IgD-negative memory B cell (primary cell): ENCODE measurements at regions not wholly inside any gene's neighbourhood (a gene's known extent, or its start where the extent isn't known, plus 50 kb on each side); places are given as distances from the start of the nearest gene placed in this dataset.
"Not testable (repeated sequence)": the region's sequence is repeated elsewhere in the genome, so short reads cannot be mapped to it uniquely, and the experiment has no call there.

ENCODE experiments used
- H3K27ac Mint-ChIP-seq, 3 donors: one replicate each; pipeline ENCODE4 v1.8.0; 2020 to 2022; ENCODE audit warnings: mild to moderate bottlenecking in 3 of 3, mixed read lengths in 3 of 3, moderate library complexity in 1 of 3
- H3K27me3 Mint-ChIP-seq: one replicate; pipeline ENCODE4 v1.8.0; 2021; ENCODE audit warnings: mixed read lengths
- H3K36me3 Mint-ChIP-seq: one replicate; pipeline ENCODE4 v1.8.0; 2020; ENCODE audit warnings: mild to moderate bottlenecking, mixed read lengths
- H3K4me1 Mint-ChIP-seq, 3 donors: one replicate each; pipeline ENCODE4 v1.8.0; 2020 to 2022; ENCODE audit warnings: mixed read lengths in 3 of 3, mild to moderate bottlenecking in 1 of 3
- H3K4me3 Mint-ChIP-seq, 4 donors: one replicate each; pipeline ENCODE4 v1.8.0; 2020 to 2022; ENCODE audit warnings: mild to moderate bottlenecking in 4 of 4, mixed read lengths in 4 of 4, moderate library complexity in 3 of 4
- H3K9me3 Mint-ChIP-seq, 3 donors: one replicate each; pipeline ENCODE4 v1.8.0; 2020 to 2021; ENCODE audit warnings: mixed read lengths in 3 of 3, mild to moderate bottlenecking in 1 of 3

DNA sequence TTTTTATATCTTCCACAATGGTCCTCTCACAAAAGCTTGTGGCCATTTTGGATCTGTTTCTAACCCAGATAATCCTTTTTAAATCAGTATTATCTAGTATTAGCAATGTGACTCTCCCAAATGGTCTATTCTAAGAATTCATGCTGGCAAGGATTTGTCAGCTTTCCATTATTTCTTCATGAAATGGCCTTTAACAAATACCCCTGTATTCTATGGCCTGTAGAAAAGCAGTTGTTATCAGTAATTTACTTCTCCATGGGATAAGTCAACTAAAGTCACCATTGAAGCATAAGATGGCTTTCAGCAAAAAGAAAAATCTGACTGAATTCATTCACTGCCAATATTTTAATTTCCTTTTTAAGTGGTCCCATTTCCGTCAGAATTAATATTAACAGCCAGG lies 346.4 kb upstream of the FAM174A start:
- Mint-ChIP-seq H3K27me3 (no peaks in the 10 kb centered on the region), H3K4me1 (no peaks in the 10 kb centered on the region), H3K36me3 (no peaks in the 10 kb centered on the region), H3K4me3 (no peak overlapping the region), H3K9me3 (peaks cover 2 to 7% (median 6%) of the 10 kb centered on the region in 3 donors), H3K27ac (no peak overlapping the region)

DNA sequence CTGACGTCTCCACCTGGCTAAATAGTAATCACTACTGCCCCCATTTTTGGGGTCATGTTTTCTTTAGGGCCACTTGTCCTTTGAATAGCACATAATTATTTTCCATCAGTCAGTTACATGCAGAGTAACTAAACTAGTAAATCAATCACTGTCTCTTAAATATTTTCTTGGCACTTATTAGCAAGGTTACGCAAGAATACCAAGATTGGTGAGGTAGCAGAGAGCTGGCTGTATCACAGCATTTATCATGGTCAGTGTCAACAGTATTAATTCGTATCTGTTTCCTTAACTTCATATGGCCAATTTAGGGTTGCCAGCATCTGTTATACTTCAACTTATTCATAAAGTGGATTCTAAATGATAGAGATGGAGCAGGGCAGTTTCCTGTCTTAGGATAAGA lies 346.8 kb upstream of the FAM174A start:
- no peaks in the 10 kb centered on the region for H3K4me1 Mint-ChIP-seq
- no peaks in the 10 kb centered on the region for H3K27me3 Mint-ChIP-seq
- no peak overlapping the region for H3K4me3 Mint-ChIP-seq
- peaks cover 2 to 6% (median 5%) of the 10 kb centered on the region in 3 donors for H3K9me3 Mint-ChIP-seq
- no peak overlapping the region for H3K27ac Mint-ChIP-seq
- no peaks in the 10 kb centered on the region for H3K36me3 Mint-ChIP-seq

DNA sequence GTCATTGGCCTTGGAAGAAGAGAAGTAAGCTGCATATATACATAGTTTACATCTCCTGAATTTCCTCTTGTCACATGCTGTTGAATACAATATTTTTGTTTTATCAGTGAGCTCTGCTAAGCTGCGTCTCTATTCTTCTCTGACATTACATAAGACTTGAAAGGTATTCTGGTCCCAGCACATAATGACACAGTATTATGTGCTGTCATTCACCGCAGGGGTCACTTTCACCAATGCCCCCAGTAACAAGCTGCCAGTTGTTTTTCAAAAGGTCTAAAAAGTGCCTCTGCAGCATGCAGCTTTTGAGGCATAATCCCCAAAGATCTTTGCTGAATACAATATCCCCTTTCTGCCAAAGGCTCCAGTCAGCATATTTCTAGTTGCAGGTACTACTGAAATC lies 349.0 kb upstream of the FAM174A start:
- Mint-ChIP-seq H3K27me3 (no peaks in the 10 kb centered on the region), H3K36me3 (no peaks in the 10 kb centered on the region), H3K27ac (no peak overlapping the region), H3K9me3 (peaks cover 0 to 3% (median 2%) of the 10 kb centered on the region in 3 donors), H3K4me1 (no peaks in the 10 kb centered on the region), H3K4me3 (no peak overlapping the region)

DNA sequence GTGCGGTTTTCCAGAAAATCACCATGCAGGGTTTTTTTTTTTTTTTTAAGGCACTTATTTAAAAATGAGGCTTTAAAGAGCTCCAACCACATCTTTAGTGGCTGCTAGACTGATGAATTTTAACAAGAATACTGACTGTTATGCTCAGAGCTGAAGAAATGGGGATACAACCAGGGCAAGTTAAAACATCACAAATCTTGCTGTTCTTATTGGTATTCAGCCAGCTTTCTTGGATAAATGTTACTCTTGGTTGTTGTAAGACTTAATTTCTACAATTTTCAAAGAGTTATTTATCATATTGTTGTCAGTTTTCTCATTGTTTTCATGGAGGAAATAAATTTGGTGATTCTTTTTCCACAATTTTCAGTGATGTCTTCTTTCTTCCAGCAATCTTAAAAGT lies 352.8 kb upstream of the FAM174A start:
- H3K27me3 Mint-ChIP-seq = no peaks in the 10 kb centered on the region
- peaks cover 0 to 1% (median 1%) of the 10 kb centered on the region in 3 donors for H3K9me3 Mint-ChIP-seq
- H3K4me1 Mint-ChIP-seq = no peaks in the 10 kb centered on the region
- H3K36me3 Mint-ChIP-seq = no peaks in the 10 kb centered on the region
- H3K4me3 Mint-ChIP-seq = no peak overlapping the region
- no peak overlapping the region for H3K27ac Mint-ChIP-seq

DNA sequence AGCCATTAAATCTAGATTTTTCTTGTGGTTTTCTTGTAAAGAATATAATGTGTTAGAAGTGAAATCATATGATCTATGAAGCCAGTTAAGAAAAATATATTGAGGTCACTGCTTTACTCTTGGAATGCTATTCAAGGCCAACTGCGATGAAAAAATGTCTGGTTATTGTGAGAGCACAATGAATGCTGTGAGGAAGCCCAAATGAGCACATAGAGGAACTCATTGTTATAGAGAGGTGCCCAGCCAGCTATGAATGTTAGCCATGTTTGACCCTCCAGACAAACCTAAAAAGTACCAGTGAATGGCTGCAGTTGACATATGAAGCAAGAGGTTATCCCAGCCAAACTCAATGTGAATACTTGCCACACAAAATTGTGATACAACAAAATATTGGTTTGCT lies 359.8 kb upstream of the FAM174A start:
- Mint-ChIP-seq H3K36me3 (no peaks in the 10 kb centered on the region), H3K4me3 (no peak overlapping the region), H3K27me3 (no peaks in the 10 kb centered on the region), H3K4me1 (no peaks in the 10 kb centered on the region), H3K9me3 (peaks cover 0 to 2% (median 1%) of the 10 kb centered on the region in 3 donors), H3K27ac (no peak overlapping the region)

DNA sequence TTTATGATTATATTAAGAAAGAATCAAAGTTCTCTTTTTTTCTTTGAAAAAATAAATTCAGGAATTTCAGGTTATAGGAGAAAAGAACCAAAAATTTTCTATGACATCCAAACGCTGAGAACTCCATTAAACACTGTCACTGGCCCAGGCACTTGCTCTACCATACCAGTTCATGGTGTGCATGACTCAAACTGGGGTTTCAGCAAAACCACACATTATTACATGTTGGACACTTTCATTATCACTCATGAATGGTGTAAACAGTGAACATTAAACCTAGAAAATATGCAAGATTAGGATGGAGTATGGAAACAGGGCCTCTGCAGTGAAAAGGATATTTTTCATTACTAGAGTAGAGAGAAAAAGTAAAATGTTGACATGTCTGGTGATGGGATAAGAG lies 369.9 kb upstream of the FAM174A start:
- Mint-ChIP-seq H3K4me1 (no peaks in the 10 kb centered on the region), H3K27ac (no peak overlapping the region), H3K4me3 (no peak overlapping the region), H3K9me3 (peaks cover 0 to 3% (median 2%) of the 10 kb centered on the region in 3 donors), H3K36me3 (no peaks in the 10 kb centered on the region), H3K27me3 (no peaks in the 10 kb centered on the region)

DNA sequence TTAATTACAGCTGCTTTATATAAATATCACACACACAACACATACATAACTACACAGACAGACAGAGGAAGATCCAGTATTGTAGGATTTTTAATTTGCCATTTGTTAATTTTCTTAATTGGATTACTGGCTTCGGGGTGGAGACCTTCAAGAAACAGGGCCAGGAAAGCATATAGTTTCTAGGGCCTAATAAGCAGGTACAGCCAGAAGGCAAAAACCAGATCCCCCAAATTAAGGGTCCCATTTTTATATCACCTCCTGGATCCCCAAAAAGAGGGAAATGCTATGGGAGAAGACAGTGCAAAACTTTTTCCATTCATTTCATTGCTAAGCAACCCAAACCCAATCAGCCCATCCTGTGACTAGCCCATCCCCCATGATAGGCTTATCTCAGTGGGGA lies 373.3 kb upstream of the FAM174A start:
- Mint-ChIP-seq H3K9me3 (peaks cover 0 to 3% (median 2%) of the 10 kb centered on the region in 3 donors), H3K27ac (no peak overlapping the region), H3K4me3 (no peak overlapping the region), H3K36me3 (no peaks in the 10 kb centered on the region), H3K4me1 (no peaks in the 10 kb centered on the region), H3K27me3 (no peaks in the 10 kb centered on the region)

DNA sequence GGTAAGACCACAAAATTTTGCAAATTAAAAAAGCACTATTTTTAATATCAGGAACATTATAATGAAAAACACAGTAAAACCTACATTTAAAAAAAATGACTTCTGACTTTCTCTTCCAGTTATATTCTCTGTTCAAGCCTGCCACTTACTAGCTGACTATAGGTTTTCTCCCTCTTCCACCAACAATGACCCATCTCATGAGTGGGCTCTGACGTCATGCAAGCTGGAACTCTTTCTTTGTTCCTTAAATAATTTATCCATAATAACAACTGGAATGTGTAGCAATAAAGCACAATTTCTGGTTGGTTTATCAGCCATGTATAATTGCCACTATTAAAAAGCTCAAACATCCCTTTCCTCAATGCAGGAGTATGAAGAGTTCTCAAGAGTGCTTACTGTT lies 378.1 kb upstream of the FAM174A start:
- no peaks in the 10 kb centered on the region for H3K36me3 Mint-ChIP-seq
- no peak overlapping the region for H3K4me3 Mint-ChIP-seq
- H3K9me3 Mint-ChIP-seq = peaks cover 0 to 2% (median 2%) of the 10 kb centered on the region in 3 donors
- H3K4me1 Mint-ChIP-seq = no peaks in the 10 kb centered on the region
- no peaks in the 10 kb centered on the region for H3K27me3 Mint-ChIP-seq
- H3K27ac Mint-ChIP-seq = no peak overlapping the region

DNA sequence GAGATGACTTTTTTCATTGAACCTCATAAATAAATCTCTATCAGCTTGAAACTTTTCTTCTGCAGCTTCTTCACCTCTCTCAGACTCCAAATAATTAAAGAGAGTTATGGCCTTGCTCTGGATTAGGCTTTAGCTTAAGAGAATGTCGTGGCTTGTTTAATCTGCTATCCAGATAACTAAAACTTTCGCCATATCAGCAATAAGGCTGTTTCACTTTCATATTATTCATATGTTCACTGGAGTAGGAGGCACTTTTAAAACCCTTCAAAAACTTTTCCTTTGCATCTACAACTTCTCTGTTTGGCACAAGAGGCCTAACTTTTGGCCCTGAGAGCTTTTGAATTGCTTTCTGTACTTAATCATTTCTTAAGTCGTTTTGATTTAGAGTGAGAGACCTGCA lies 386.9 kb upstream of the FAM174A start:
- H3K27ac Mint-ChIP-seq = no peak overlapping the region
- H3K4me1 Mint-ChIP-seq = no peaks in the 10 kb centered on the region
- no peaks in the 10 kb centered on the region for H3K36me3 Mint-ChIP-seq
- no peak overlapping the region for H3K4me3 Mint-ChIP-seq
- H3K9me3 Mint-ChIP-seq = no peaks in the 10 kb centered on the region
- H3K27me3 Mint-ChIP-seq = no peaks in the 10 kb centered on the region

DNA sequence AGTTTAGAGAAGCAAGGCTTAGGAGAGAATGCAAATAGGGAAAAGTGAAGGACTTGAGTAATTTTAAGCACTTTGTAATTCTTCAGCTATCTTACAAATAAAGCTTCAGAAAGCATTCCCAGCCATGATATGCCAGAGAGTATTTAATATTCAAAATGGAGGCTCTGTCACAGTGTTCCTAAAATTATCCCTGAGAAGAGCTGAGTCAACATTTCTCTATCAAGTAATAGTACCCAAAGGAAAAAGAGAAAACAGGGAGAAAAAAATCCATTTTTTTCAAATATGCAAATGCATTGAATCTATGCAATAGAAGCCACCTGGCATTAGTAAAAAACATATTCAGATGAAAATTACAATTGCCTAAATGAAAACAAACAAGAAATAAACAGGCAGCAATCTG lies 392.6 kb upstream of the FAM174A start:
- H3K27me3 Mint-ChIP-seq = no peaks in the 10 kb centered on the region
- H3K4me3 Mint-ChIP-seq = no peak overlapping the region
- H3K9me3 Mint-ChIP-seq = no peaks in the 10 kb centered on the region
- H3K36me3 Mint-ChIP-seq = no peaks in the 10 kb centered on the region
- no peaks in the 10 kb centered on the region for H3K4me1 Mint-ChIP-seq
- no peak overlapping the region for H3K27ac Mint-ChIP-seq

DNA sequence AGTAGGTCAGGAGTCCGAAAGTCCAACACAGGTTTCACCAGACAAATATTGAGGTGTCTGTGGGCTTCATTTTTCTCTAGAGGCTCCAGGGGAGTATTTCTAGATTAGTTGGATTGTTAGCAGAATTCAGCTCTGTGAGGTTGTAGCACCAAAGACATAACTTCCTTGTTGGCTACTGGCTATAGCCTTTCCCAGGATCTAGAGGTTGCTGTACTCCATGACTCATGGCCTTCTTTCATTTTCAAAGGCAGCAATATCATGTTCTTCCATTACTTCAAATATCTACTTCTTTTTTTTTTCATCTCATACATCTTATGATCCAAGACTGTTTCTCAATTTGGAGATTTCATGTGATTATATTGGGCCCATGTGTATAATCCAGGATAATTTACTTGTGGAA lies 404.0 kb upstream of the FAM174A start:
- Mint-ChIP-seq H3K27ac (no peak overlapping the region), H3K9me3 (no peaks in the 10 kb centered on the region)

DNA sequence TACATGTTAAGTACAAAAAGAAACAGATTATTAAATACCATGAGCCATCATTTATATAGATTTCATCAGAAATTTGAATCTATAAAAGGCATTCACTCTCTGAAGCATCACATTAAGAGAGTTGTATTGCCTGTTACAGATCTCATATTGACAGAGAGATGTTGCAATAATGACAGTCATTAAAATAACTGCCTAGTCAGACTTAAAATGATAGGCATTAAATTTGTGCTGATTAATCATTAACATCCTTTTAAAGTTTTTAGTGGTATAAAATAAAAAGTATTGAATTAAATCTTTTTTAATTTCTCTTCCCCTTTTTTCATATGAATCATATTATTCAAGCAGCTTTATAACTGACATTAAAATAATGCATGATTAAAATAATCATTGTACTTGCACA lies 404.9 kb upstream of the FAM174A start:
- Mint-ChIP-seq H3K4me3 (no peak overlapping the region), H3K9me3 (no peaks in the 10 kb centered on the region), H3K36me3 (no peaks in the 10 kb centered on the region), H3K27me3 (no peaks in the 10 kb centered on the region), H3K27ac (no peak overlapping the region), H3K4me1 (no peaks in the 10 kb centered on the region)

More for the DNA sequence above, 404.0 kb upstream of the FAM174A start:
- H3K4me3 Mint-ChIP-seq = no peak overlapping the region
- no peaks in the 10 kb centered on the region for H3K4me1 Mint-ChIP-seq
- H3K36me3 Mint-ChIP-seq = no peaks in the 10 kb centered on the region
- H3K27me3 Mint-ChIP-seq = no peaks in the 10 kb centered on the region

DNA sequence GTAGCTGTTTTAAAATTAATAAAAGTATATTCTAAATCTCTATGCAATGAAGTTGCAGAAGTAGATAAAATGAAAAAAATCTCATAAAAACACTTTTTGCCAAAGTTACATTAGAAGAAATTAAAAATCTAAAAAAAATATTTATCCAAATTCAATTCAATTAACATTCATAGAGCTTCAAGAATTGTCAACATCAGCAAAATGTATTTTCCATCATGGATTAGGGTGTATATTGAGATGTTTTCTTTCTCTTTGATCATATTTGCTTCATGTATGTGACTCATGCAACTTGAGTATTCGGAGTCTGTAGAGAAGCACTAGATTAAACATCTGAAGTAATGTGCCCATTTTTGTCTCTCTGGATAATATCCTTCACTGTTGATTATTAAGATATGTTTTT lies 415.3 kb upstream of the FAM174A start:
- no peaks in the 10 kb centered on the region for H3K27me3 Mint-ChIP-seq
- no peak overlapping the region for H3K4me3 Mint-ChIP-seq
- H3K27ac Mint-ChIP-seq = no peak overlapping the region
- H3K9me3 Mint-ChIP-seq = peaks cover 0 to 1% (median 0%) of the 10 kb centered on the region in 3 donors
- peaks cover 2% of the 10 kb centered on the region for H3K36me3 Mint-ChIP-seq
- no peaks in the 10 kb centered on the region for H3K4me1 Mint-ChIP-seq

DNA sequence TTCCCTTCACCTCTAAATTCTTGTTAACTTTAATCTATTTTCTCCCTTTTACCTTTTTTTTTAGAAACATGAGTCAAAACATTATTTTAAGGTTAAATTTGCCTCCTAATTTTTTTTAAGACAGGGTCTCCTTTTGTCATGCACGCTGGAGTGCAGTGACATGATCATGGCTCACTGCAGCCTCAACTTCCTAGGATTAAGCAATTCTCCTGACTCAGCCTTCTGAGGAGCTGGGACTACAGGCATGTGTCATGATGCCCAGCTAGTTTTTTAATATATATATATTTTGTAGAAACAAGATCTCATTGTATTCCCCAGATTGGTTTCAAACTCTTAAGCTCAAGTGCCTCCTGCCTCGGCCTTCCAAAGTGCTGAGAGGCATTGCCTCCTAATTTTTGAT lies 424.7 kb upstream of the FAM174A start:
- Mint-ChIP-seq H3K27me3 (no peaks in the 10 kb centered on the region), H3K9me3 (peaks cover 2 to 12% (median 5%) of the 10 kb centered on the region in 3 donors)

DNA sequence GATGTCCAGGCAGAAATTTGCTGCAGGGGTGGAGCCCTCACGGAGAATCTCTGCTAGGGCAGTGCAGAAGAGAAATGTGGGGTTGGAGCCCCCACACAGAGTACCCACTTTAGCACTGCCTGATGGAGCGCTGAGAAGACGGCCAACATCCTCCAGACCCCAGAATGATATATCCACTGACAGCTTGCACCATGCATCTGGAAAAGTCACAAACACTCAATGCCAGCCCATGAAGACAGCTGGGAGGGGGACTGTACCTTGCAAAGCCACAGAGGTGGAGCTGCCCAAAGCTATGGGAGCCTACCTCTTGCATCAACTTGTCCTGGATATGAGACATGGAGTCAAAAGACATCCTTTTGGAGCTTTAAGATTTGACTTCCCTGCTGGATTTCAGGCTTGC lies 426.3 kb upstream of the FAM174A start:
- H3K4me3 Mint-ChIP-seq = no peak overlapping the region
- H3K27me3 Mint-ChIP-seq = no peaks in the 10 kb centered on the region
- H3K9me3 Mint-ChIP-seq = peaks cover 3 to 12% (median 5%) of the 10 kb centered on the region in 3 donors
- no peaks in the 10 kb centered on the region for H3K36me3 Mint-ChIP-seq
- no peak overlapping the region for H3K27ac Mint-ChIP-seq
- no peaks in the 10 kb centered on the region for H3K4me1 Mint-ChIP-seq

More for the DNA sequence above, 424.7 kb upstream of the FAM174A start:
- Mint-ChIP-seq H3K27ac (no peak overlapping the region), H3K36me3 (no peaks in the 10 kb centered on the region), H3K4me3 (no peak overlapping the region), H3K4me1 (no peaks in the 10 kb centered on the region)

DNA sequence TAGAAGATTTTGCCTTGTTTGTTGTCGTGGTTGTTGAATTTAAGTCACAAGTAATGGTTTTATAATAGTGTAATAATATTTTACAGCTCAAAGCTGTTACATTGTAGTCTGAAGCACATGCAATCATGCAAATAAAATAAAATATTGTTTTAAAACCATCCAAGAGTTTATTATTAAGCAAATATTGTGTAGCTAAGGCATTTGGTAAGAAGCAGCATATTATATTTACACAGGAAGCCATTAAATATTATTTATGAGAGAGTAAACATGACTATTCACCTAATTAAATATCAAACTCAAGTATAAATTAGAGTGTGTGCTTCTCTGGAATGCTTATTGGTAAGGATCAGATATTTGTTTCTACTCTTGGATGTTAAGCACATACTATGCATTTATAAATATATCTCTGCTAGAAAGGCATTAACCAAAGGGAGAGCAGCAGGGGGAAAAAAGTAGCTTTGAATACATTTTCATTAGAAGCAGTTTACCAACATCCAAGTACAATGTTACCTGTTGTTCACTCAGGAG lies 431.5 kb upstream of the FAM174A start:
- not testable (repeated sequence) for H3K27ac Mint-ChIP-seq, H3K4me3 Mint-ChIP-seq

DNA sequence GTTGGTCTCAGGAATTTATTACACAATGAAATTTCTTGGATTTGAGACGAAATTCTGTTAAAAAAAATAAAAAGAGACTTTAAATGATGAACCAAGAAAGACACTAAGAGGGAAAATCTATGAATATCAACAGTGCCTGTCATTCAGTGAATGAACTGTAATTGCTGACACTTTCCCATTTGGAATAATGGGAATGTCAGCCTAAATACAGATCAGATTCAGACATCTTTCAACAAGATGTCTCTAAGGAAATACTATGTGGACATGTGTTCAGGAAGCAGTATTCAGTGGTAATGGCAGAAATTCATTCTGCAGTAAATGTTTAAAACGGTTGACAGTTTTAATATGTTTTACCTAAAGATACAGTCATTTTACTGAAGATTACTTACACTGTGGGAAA lies 433.7 kb upstream of the FAM174A start:
- H3K27ac Mint-ChIP-seq, H3K4me3 Mint-ChIP-seq, H3K9me3 Mint-ChIP-seq, H3K36me3 Mint-ChIP-seq, H3K27me3 Mint-ChIP-seq, H3K4me1 Mint-ChIP-seq: not testable (repeated sequence)

More for the DNA sequence above, 431.5 kb upstream of the FAM174A start:
- H3K4me1 Mint-ChIP-seq, H3K36me3 Mint-ChIP-seq, H3K27me3 Mint-ChIP-seq, H3K9me3 Mint-ChIP-seq: not testable (repeated sequence)
